BJ (cell line): ENCODE measurements at regions not wholly inside any gene's neighbourhood (a gene's known extent, or its start where the extent isn't known, plus 50 kb on each side); places are given as distances from the start of the nearest gene placed in this dataset.

Experiments used
- CTCF ChIA-PET: fragments of 350-600 bp; formaldehyde crosslinking; extraction: SDS; loops from one replicate; lab custom pipeline; 2021; ENCODE audit warnings: antibody characterized with exemption, inconsistent platforms; lab: Yijun Ruan, JAX
- POLR2A ChIA-PET: fragments of 300-600 bp; sonication (Branson Sonifier 250); formaldehyde crosslinking; extraction: SDS; loops from one replicate; lab custom pipeline; 2021; ENCODE audit warnings: antibody characterized with exemption; lab: Charles Lee
- DNase-seq: peaks from one replicate; pipeline ENCODE4 v3.0.0-alpha.2; 2011; ENCODE audit warnings: low read depth
- H3K27me3 ChIP-seq: 2 replicates; pipeline ENCODE4 v1.6.0; 2011; ENCODE audit warnings: low read length; ENCODE audit not compliant: control insufficient read depth, insufficient read depth
- H3K36me3 ChIP-seq: 2 replicates; pipeline ENCODE4 v1.5.1; 2011; ENCODE audit warnings: low read length; ENCODE audit not compliant: control insufficient read depth, insufficient read depth
- H3K4me3 ChIP-seq: 2 replicates; pipeline ENCODE4 v1.5.1; 2011; ENCODE audit warnings: low read depth, mild to moderate bottlenecking, control low read depth, low read length
- TF ChIP-seq, protein P1 (sequence below): IDR thresholded peaks from 2 replicates; pipeline ENCODE4 v1.5.1; 2011; ENCODE audit warnings: low read depth, mild to moderate bottlenecking, control low read depth, inconsistent platforms, low read length, moderate library complexity; ENCODE audit not compliant: insufficient read depth

DNA sequence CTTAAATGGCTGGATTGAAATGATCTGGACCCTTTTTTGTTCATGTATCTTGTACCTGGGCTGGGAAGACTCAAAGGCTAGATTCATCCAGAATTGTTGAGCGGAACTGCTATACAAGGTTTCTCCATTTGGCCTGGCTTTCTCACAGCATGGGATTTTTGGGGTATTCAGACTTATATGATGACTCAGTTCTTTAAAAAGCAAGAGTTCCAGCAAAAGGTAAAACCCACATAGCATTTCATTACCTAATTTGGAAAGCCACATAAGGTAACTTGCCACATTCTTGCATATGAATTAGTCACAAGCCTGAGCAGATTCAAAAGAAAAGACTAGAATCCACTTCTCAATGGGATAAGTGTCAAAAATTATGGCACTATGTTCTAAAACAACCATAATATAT lies 137.4 kb downstream of the HGF start:
- H3K36me3 ChIP-seq, result no peaks in the 10 kb centered on the region
- ChIA-PET POLR2A (no interaction called here), CTCF (no interaction called here)
- DNase-seq, result no peak
- no peaks in the 10 kb centered on the region for H3K27me3 ChIP-seq
- H3K4me3 ChIP-seq, result no peak overlapping the region
- TF ChIP-seq, protein P1, sequence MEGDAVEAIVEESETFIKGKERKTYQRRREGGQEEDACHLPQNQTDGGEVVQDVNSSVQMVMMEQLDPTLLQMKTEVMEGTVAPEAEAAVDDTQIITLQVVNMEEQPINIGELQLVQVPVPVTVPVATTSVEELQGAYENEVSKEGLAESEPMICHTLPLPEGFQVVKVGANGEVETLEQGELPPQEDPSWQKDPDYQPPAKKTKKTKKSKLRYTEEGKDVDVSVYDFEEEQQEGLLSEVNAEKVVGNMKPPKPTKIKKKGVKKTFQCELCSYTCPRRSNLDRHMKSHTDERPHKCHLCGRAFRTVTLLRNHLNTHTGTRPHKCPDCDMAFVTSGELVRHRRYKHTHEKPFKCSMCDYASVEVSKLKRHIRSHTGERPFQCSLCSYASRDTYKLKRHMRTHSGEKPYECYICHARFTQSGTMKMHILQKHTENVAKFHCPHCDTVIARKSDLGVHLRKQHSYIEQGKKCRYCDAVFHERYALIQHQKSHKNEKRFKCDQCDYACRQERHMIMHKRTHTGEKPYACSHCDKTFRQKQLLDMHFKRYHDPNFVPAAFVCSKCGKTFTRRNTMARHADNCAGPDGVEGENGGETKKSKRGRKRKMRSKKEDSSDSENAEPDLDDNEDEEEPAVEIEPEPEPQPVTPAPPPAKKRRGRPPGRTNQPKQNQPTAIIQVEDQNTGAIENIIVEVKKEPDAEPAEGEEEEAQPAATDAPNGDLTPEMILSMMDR, result no peak

DNA sequence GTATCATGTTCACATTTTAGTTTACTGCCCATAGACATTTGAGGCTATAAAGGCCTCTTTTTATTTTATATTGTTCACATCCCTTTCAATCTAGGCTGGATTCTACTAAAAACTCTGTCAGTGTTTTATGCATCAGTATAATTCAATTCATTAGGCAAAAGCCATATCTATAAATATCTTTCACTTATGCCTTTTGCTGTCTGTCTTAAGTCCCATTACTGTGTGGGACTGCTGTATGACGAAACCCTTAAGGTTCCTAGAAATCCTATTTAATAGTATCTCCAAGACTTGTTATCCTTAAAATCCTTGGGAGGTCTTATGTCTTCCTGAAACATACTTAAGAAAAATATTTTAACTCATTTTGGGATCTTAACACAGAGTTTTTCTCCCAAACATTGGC lies 139.2 kb downstream of the HGF start:
- no peak for DNase-seq
- ChIA-PET POLR2A (no interaction called here), CTCF (no interaction called here)
- Histone ChIP-seq H3K36me3 (no peaks in the 10 kb centered on the region), H3K27me3 (no peaks in the 10 kb centered on the region), H3K4me3 (no peak overlapping the region)
- TF ChIP-seq, protein P1, result no peak

DNA sequence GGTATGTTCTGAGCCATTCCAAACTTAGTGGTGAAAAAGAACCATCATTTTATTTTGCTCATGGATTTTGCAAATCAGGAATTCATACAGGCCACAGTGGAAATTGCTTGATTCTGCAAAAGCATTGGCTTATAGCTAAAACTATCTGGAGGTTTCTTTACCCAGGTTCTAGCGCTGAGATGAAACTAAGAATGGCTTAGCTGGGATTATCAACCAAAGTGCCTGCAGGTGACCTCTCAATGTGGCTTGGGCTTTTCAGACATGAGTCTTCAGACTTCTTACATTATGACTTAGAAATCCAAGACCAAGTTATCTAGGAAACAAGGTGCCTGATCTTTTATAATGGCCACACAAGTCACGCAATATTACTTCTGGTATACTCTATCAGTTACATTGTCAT lies 140.1 kb downstream of the HGF start:
- POLR2A ChIA-PET, result no interaction called here
- CTCF ChIA-PET, result no interaction called here
- no peaks in the 10 kb centered on the region for H3K27me3 ChIP-seq
- H3K36me3 ChIP-seq, result no peaks in the 10 kb centered on the region
- TF ChIP-seq, protein P1, result no peak
- no peak overlapping the region for H3K4me3 ChIP-seq
- no peak for DNase-seq

DNA sequence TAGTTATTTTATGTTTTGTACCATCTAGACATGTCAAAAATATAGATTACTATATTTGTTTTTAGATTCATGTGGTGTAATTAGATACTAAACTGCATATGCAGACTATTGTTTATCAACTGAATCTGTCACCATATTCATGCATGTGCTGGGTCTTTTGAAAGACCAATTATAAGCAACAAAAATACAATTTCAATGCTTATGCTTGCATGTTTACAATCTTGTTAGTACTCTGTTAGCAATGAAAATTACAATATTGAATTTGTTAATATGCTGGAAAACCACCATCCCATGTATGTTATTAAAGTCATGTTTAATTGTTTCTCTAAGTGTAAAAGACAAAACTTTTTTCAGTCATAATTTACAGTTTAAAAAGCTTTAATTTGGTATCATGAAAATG lies 140.9 kb downstream of the HGF start:
- Histone ChIP-seq H3K4me3 (no peak overlapping the region), H3K36me3 (no peaks in the 10 kb centered on the region), H3K27me3 (no peaks in the 10 kb centered on the region)
- TF ChIP-seq, protein P1, result no peak
- CTCF ChIA-PET, result no interaction called here
- DNase-seq, result no peak
- POLR2A ChIA-PET, result no interaction called here

DNA sequence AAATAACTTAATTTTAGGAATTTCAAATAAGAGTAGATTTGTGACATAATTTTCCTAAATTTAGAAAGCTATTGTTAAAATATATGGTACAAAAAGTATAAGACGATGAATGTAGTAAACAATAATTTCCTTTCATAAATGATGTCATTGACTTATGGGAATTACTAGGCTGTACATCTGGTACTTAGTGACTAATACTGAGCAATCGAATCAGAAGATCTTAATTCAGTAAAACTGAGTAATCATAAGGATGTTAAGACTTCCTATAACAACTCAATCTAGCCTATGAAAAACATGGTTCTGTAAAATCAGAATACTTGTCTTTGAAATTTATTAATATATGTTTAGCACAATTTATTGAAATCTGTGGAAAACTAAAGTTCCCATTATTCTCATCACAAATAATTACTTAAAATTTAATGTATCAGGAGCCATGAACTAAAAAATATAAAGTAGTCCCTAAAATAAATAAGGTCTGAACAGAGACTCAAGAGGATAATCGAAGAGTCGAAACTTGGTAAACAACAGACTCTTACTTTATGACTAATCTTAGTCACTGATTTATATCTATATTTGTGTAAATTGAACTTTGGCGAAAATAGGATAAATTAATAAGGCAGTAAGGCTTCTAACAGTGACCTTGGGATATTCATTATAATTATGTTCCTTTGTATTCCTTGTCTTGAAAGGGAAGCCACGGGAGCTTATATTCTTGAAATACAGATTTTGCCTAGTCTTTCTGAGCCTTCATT lies 142.1 kb downstream of the HGF start:
- POLR2A ChIA-PET, result no interaction called here
- DNase-seq, result no peak
- Histone ChIP-seq H3K27me3 (no peaks in the 10 kb centered on the region), H3K4me3 (no peak overlapping the region), H3K36me3 (no peaks in the 10 kb centered on the region)
- CTCF ChIA-PET, result interaction anchor here (0.7 kb wide), 1 partner anchor 948 kb away, joined by 3 read pairs; no protein-coding TSS in a partner anchor
- TF ChIP-seq, protein P1, result no peak
